KOPT-K1 (cell line): ENCODE measurements at regions not wholly inside any gene's neighbourhood (a gene's known extent, or its start where the extent isn't known, plus 50 kb on each side); places are given as distances from the start of the nearest gene placed in this dataset.

Source experiments
- H3K27ac ChIP-seq: fragments of 200-600 bp; sonication (generic); 2 replicates; pipeline ENCODE4 v1.5.1; 2016; ENCODE audit warnings: antibody characterized with exemption, mild to moderate bottlenecking, low read depth, low read length; ENCODE audit not compliant: poor library complexity, severe bottlenecking
- H3K36me3 ChIP-seq: fragments of 200-600 bp; sonication (generic); 2 replicates; pipeline ENCODE4 v1.5.1; 2017; ENCODE audit warnings: antibody characterized with exemption, mild to moderate bottlenecking, low read length, moderate library complexity; ENCODE audit not compliant: insufficient read depth
- H3K9me3 ChIP-seq: fragments of 200-600 bp; sonication (generic); 2 replicates; pipeline ENCODE4 v1.5.1; 2017; ENCODE audit warnings: antibody characterized with exemption, low read length, mild to moderate bottlenecking; ENCODE audit not compliant: insufficient read depth, poor library complexity, severe bottlenecking

DNA sequence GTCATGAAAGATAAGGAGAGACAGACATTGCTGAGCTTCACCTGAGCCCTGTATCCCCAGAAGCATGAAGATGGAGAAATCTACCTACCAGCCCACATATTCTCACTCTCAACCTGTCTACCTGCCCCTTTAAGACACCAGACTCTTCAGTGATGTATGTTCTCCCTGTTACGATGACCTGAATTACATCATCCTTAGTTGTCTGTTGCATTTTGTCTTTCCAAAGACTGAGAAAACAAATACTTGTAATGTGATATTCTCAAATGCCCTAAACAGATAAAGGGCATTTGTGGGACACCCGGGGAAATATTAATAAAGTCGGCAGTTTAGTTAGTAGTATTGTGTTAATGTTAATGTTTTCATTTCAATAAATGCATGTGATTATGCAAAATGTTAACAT, 305.8 kb upstream of the IGFBP3 start:
- Histone ChIP-seq H3K9me3 (no peaks in the 10 kb centered on the region), H3K36me3 (no peaks in the 10 kb centered on the region), H3K27ac (no peak overlapping the region)

DNA sequence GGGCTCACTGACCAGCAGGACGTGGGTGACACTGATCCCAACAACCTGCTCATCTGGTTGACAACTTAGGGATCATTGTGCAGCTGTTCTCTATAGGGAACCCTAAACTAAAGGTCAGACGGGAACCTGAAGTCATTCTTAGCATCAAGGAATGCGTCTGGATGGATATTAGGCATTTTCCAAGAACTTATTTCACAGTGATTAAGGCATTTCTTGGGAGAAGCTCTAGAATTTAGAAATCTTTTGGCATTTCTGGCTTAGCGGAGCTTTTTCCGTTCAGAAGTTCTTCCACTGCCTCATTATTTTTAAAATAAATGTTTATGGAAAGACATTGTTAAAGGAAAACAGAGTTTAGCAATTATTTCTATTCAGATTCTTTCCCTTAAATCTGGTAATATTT, 303.3 kb upstream of the IGFBP3 start:
- Histone ChIP-seq H3K36me3 (no peaks in the 10 kb centered on the region), H3K27ac (no peak overlapping the region), H3K9me3 (no peaks in the 10 kb centered on the region)

DNA sequence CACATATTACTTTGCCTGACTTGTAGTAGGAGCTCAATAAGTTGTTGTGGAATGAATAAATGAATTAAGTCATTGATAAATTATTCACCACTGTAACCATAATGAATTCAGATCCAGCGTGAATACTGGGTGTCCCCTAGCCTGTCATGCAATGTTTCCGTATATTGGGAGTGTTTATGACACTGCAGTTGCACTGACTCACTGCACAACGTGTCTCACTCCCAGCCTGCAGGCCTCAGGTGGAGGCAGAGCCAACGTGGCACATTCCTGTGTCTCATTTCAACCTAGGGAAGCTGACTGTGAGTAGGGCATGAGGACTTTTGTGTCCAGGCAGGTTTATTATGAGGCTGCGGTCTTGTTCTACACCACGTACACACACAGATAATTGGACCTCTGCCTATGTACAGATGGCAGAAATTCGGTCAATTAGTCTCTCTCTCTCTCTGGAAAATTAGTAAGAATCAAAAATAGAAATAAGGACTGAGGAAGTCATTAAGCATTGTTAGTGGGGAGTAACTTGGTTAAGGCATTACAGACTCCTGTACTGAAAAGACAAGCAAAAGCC, 299.1 kb upstream of the IGFBP3 start:
- Histone ChIP-seq H3K36me3 (no peaks in the 10 kb centered on the region), H3K9me3 (no peaks in the 10 kb centered on the region), H3K27ac (no peak overlapping the region)

DNA sequence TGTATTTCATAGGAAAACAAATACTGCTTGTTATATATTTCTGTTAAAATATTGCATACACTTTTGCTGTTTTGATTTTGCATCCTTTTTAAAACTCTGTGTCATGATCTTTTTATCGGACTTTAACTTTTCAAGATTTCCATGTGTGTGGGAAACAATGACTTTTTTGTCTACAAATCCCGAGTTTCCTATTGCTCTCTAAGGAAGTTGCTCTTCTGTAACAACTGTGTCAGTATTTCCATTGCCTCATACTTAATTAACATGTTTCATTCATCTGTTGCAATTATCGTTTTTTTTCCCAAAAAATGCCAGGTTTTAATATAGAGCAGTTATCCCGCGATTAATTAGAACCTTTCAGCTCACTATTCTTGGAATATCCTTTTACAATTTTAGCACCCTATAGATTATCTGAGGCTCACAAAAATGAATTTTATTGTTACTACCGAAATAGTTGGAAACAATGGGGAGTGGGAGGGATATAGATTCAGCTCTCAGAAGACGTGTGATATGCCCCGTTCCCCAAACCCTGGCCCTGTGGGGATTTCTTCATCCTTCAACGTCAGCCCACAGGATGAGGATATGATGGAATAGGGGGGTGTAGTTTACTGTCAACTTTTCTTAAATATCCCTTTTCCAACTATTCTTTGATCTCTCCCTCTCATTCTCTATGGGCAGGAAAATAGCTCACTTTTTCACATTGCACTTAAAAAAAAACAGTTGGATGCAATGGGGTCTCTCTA, 297.6 kb upstream of the IGFBP3 start:
- no peaks in the 10 kb centered on the region for H3K9me3 ChIP-seq
- no peak overlapping the region for H3K27ac ChIP-seq

DNA sequence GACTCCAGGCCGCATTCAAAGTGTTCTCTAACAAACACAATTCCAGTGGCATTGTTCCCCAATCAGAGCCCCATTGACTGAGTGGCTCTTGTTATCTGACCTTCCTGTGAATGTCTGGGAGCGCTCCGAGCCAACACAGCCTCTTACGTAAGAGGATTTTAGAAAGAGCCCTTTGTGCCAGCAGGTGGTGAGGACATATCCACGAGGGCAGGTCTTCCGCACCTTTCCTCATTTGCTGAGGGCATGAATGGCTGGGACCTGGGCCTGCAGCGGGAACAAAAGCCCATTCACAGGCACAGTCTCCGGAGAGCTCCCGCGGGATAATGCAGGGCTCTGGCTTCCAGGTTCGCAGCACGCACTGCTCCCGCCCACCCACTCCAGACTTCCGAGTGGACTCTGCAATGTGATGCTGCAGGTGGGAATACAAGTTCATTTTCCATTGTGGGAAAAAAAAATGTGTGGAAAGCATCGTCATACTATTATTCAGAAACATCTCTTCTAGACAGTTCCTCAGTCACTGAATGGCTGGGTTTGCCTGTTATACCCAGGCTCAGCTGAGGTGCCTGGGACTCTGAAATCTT, 295.0 kb upstream of the IGFBP3 start:
- H3K27ac ChIP-seq = no peak overlapping the region
- H3K36me3 ChIP-seq = no peaks in the 10 kb centered on the region
- no peaks in the 10 kb centered on the region for H3K9me3 ChIP-seq

More for the DNA sequence above, 297.6 kb upstream of the IGFBP3 start:
- no peaks in the 10 kb centered on the region for H3K36me3 ChIP-seq

DNA sequence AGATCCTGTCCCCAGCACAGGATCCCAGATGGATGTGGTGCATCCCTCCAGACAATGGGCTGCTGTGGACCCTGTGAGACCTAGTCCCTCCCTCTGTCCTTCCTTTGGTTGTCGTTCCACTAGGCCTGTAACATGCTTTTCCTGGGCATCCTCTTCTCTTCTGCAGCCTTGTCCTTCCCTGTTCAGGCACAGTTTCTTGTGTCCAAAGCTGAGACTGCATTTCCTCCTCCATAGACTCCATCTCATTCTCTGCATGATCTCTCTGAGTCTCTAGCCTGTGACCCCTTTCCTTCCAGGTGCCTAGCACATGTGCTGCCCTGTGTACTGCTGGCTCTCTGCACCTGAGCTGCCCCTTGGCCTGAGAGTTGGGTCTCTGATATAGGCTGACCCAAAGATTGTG, 293.5 kb upstream of the IGFBP3 start:
- Histone ChIP-seq H3K27ac (no peak overlapping the region), H3K9me3 (no peaks in the 10 kb centered on the region), H3K36me3 (no peaks in the 10 kb centered on the region)

DNA sequence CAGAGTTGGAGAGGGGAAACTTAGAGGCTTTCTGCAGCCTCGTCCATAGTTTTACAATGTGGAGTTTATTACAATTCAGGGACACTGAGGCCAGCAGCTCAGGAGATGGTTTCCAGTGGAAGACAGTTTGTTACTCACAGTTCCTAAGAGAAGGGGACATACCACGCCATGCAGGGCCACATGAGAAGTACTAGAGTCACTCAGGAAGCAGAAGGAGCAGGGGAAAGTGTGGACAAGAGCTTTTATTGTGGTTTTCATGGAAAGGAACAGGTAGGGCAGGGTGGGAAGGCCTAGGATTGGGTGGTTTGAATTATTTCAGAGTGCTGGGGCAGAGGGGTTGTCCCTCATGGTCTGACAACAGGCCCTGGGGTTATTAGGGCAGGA, 292.1 kb upstream of the IGFBP3 start:
- Histone ChIP-seq H3K27ac (no peak overlapping the region), H3K9me3 (no peaks in the 10 kb centered on the region)

DNA sequence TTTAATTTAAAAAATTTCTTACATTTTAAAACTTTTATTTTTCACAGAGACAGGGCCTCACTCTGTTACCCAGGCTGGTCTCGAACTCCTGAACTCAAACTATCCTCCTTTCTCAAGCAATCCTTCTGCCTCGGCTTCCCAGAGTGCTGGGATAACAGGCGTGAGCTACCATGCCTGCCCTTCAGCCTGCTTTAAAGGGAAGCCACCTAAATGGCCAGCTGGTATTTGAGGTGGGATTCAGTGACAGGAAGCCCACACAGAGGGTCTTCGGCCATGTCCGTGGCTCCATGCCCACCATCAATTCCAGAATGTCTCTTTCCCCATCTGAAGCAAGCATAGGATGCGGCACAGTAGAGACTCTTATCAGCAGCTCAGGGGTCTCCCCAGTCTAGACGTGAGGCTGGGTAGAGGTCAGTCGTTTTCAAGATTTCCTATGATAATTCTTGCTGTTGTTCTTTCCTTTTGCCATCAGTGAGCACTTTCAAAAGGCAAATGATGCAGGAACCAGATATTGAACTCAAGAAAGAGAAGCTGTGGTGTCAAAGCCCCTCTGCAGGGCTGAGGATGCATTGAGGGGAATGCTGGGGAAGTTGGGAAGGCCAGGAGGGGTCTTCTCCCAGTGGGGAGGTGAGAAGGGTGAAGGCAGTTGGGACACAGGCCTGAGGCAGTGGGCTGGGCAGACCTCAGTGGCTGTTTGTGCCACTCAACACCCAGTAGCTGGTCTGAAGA, 291.5 kb upstream of the IGFBP3 start:
- Histone ChIP-seq H3K36me3 (no peaks in the 10 kb centered on the region), H3K27ac (no peak overlapping the region), H3K9me3 (no peaks in the 10 kb centered on the region)

More for the DNA sequence above, 292.1 kb upstream of the IGFBP3 start:
- H3K36me3 ChIP-seq = no peaks in the 10 kb centered on the region

DNA sequence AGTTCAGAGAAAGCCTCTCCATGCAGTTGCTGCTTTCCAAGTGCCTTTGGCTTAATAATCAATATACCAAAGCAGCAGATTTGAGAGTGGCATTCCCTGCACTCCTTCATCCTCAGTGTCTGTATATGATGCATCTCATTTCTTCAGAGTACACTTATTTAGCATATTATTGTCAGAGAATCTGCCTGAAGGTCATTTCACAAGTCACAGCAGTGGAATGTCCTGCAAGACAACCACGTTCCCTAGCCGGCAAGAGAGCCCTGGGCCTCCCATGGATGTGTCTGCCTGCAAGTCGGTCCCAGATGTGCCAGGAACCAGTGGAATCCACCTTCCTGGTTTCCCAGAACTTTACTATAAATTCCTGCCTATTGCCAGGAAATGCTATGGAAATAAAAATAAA, 289.4 kb upstream of the IGFBP3 start:
- Histone ChIP-seq H3K36me3 (no peaks in the 10 kb centered on the region), H3K9me3 (no peaks in the 10 kb centered on the region), H3K27ac (no peak overlapping the region)

DNA sequence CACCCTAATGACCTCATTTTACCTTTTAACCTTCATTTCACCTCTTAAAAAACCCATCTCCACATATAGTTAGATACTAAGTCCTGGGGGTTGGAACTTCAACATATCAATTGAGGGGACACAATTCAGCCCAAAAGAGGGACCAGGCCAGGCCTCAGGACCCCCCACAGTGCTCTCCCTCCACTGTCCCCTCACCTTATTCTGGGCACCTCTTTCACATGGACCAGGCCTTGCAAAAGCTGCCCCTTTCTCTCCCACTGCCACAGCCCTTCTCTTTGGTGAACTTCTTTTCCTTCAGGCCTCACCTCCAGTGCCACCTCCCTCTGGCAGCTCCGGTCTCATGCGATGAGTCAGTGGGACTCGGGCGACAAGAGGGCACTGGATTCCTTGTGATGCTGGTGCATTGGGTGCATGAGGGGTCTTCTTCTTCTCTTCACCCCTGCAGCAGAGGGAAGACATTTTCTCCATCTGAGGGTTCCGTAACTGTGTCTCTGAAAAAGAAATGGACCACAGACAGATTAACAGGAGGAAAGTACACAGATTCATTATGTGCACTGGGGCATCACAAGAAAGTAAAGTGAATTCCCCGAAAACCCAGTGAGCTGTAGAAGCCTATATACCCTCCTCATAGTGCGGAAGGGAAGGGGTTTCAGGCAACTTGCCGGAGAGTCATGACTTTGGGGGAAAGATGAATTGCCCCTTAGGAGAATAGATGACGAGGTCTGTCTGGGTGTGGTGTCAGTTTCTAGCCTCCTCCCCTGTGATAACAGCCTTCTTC, 288.7 kb upstream of the IGFBP3 start:
- H3K9me3 ChIP-seq = no peaks in the 10 kb centered on the region
- H3K36me3 ChIP-seq = no peaks in the 10 kb centered on the region

DNA sequence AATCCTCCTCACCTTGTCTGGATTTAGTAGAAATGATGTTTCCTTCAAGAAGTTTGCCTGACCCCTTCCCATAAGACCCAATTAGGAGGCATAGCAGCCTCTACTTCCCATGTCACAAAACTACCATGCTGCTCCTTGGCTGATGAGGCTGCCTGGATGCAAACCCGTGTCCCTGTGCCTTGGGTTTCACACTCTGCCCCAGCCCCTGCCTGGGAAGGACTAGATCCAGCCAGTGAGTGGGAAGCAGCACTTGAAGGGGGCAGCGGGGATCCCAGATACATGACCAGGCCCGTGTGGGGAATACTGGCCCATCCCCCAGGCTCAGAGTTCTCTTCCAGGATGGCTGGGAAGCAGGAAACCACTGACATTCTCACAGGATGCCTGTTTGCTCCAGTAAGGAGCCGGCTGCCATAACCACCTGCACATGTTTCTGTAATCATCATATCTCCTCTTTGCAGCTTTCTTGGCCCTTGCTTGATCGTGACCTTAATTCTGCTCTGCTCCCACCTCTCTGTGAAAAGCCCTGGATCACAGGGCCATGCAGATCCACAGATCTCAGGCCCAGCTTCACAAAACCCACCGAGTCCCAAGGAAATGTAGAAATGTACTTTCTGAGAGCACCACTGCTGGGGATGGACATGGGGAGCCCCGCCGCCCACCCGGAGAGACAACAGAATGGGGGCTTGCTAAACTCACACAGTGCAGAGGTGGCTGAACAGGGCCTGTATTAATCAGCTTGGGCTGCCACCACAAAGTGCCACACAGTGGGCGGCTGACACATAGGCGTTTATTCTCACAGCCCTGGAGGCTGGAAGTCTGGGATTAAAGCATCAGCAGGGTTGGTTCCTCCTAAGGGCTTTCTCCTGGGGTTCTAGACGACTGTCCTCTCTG, 287.8 kb upstream of the IGFBP3 start:
- Histone ChIP-seq H3K27ac (no peak overlapping the region), H3K36me3 (no peaks in the 10 kb centered on the region), H3K9me3 (no peaks in the 10 kb centered on the region)

More for the DNA sequence above, 288.7 kb upstream of the IGFBP3 start:
- no peak overlapping the region for H3K27ac ChIP-seq

DNA sequence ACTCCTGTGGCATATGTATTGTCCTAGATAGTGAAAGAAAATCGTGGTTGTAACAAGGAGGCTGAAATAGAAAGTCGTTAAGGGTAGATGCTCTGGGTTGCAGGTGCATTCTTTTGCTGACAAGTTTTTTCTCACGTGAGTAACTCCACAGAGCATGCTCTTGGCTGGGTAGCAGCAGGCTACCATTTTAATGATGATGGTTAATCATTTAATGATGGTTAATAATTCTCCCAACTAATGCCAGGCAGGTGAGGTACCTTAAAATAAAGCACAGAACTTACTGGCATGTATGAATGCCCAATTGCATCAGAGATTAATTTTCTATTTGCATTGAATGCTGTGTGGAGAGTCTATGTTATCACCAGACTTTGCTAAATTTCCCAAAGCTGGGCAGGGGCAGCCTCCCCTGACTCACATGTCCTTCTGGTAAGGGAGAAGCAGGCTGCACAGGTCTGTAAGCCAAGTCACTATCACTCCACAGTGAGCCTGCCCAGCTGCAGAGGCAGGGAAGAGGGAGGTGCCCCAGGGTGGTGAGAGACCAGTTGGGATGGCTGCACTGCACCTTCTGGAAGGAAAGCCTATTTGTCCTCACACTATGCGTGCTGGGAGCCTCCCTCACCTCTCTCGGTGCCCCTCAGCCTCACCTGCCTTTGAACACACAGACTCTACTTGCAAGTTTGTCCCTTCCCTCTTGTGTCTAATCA, 287.0 kb upstream of the IGFBP3 start:
- no peaks in the 10 kb centered on the region for H3K36me3 ChIP-seq
- no peaks in the 10 kb centered on the region for H3K9me3 ChIP-seq
- no peak overlapping the region for H3K27ac ChIP-seq

DNA sequence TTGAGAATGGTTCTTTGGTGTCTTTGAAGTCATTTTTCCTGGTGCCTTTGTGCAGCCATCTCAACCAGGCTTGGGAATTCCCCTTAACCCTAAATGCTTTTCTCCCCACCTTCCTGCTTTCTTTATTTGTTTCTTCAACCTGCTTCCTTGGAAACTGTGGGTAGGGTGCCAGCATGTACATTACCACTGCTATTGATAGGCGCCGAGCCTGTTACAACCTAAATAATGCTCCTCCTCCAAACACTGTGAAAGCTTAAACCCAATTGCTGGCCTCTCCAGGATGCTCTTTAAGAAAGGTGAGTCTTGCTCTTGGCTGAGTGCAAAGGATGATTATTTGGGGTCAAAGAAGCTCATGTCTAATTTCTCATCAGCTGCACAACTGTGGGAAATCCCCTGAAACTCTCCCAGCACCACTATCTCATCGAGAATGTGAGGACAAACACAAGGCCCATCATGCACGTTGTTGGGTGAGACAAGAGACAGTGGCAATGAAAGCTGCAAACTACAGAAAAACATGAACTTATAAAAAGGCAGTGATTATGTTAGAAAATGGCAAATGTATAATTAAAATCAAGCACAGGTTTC, 285.5 kb upstream of the IGFBP3 start:
- Histone ChIP-seq H3K27ac (no peak overlapping the region), H3K9me3 (no peaks in the 10 kb centered on the region), H3K36me3 (no peaks in the 10 kb centered on the region)
